Neural cell (in vitro differentiated cells): ENCODE measurements at regions not wholly inside any gene's neighbourhood (a gene's known extent, or its start where the extent isn't known, plus 50 kb on each side); places are given as distances from the start of the nearest gene placed in this dataset.

Source experiments
- MXI1 ChIP-seq: fragments of 450-650 bp; conservative IDR thresholded peaks from 2 replicates; pipeline ENCODE4 v1.6.1; 2014; ENCODE audit warnings: antibody characterized with exemption, mild to moderate bottlenecking; ENCODE audit not compliant: poor library complexity, severe bottlenecking
- RAD21 ChIP-seq: fragments of 450-650 bp; conservative IDR thresholded peaks from 2 replicates; pipeline ENCODE4 v1.6.1; 2014; ENCODE audit warnings: antibody characterized with exemption, mild to moderate bottlenecking, moderate library complexity
- SMC3 ChIP-seq: fragments of 450-650 bp; conservative IDR thresholded peaks from 2 replicates; pipeline ENCODE4 v1.6.1; 2014; ENCODE audit warnings: antibody characterized with exemption, mild to moderate bottlenecking, moderate library complexity; ENCODE audit not compliant: poor library complexity
- TF ChIP-seq, protein P1 (sequence below): fragments of 450-650 bp; IDR thresholded peaks from 2 replicates; pipeline ENCODE4 v1.5.1; 2014; ENCODE audit warnings: antibody characterized with exemption, mild to moderate bottlenecking, moderate library complexity; ENCODE audit not compliant: poor library complexity, severe bottlenecking

DNA sequence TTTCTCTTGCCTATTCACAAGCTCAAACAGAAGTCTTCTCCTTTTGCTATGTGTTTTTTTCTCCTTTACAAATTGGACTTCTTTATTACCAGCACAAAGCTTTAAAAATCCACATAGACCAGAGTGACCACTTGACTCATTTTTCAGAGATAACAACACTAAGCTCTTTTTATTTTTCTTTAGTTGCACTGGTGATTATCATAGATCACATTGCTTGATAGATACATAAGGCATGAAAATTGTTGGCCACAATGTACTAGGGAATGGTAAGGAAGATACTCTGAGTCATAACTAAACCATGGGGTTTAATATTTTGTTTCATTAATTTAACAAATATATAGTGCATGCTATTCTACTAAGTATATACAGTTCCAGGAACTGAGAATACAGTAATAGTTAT, 159.0 kb downstream of the GASK1B start:
- no peak for TF ChIP-seq SMC3
- TF ChIP-seq, protein P1, sequence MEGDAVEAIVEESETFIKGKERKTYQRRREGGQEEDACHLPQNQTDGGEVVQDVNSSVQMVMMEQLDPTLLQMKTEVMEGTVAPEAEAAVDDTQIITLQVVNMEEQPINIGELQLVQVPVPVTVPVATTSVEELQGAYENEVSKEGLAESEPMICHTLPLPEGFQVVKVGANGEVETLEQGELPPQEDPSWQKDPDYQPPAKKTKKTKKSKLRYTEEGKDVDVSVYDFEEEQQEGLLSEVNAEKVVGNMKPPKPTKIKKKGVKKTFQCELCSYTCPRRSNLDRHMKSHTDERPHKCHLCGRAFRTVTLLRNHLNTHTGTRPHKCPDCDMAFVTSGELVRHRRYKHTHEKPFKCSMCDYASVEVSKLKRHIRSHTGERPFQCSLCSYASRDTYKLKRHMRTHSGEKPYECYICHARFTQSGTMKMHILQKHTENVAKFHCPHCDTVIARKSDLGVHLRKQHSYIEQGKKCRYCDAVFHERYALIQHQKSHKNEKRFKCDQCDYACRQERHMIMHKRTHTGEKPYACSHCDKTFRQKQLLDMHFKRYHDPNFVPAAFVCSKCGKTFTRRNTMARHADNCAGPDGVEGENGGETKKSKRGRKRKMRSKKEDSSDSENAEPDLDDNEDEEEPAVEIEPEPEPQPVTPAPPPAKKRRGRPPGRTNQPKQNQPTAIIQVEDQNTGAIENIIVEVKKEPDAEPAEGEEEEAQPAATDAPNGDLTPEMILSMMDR: no peak
- TF ChIP-seq RAD21: no peak
- TF ChIP-seq MXI1: no peak
